AG08395 (cell line): ENCODE measurements at regions not wholly inside any gene's neighbourhood (a gene's known extent, or its start where the extent isn't known, plus 50 kb on each side); places are given as distances from the start of the nearest gene placed in this dataset.
"Not testable (repeated sequence)": the region's sequence is repeated elsewhere in the genome, so short reads cannot be mapped to it uniquely, and the experiment has no call there.

Experiments used
- DNase-seq: peaks from one replicate; pipeline ENCODE4 v3.0.0; 2012; ENCODE audit warnings: mixed read lengths, low spot score

- DNase-seq, result no peak
Measured at GRCh38 chr2:129199501-129199900, 780.0 kb upstream of the RAB6C start.

- no peak for DNase-seq
Measured at GRCh38 chr2:129201696-129202095, 777.8 kb upstream of the RAB6C start.

- DNase-seq, result no peak
Measured at GRCh38 chr2:129203331-129203730, 776.1 kb upstream of the RAB6C start.

GRCh38 chr2:129204581-129204980 is 774.9 kb upstream of the RAB6C start:
- not testable (repeated sequence) for DNase-seq

- DNase-seq, result no peak
Measured at GRCh38 chr2:129205176-129205575, 774.3 kb upstream of the RAB6C start.

- no peak for DNase-seq
Measured at GRCh38 chr2:129205766-129206165, 773.7 kb upstream of the RAB6C start.

GRCh38 chr2:129212299-129212958 is 767.0 kb upstream of the RAB6C start:
- DNase-seq, result no peak

GRCh38 chr2:129224022-129224421 is 755.4 kb upstream of the RAB6C start:
- no peak for DNase-seq

GRCh38 chr2:129224486-129224885 is 755.0 kb upstream of the RAB6C start:
- no peak for DNase-seq

- no peak for DNase-seq
Measured at GRCh38 chr2:129229196-129229595, 750.3 kb upstream of the RAB6C start.

GRCh38 chr2:129229830-129230441 is 749.5 kb upstream of the RAB6C start:
- DNase-seq, result no peak

GRCh38 chr2:129231924-129232323 is 747.5 kb upstream of the RAB6C start:
- no peak for DNase-seq

- no peak for DNase-seq
Measured at GRCh38 chr2:129233166-129233565, 746.3 kb upstream of the RAB6C start.

GRCh38 chr2:129233751-129234406 is 745.6 kb upstream of the RAB6C start:
- peak; percentile 7 for DNase-seq

GRCh38 chr2:129236601-129237000 is 742.9 kb upstream of the RAB6C start:
- no peak for DNase-seq

- DNase-seq, result peak; percentile 37
Measured at GRCh38 chr2:129237966-129238725, 741.3 kb upstream of the RAB6C start.

- no peak for DNase-seq
Measured at GRCh38 chr2:129239141-129239540, 740.3 kb upstream of the RAB6C start.

- no peak for DNase-seq
Measured at GRCh38 chr2:129240061-129240460, 739.4 kb upstream of the RAB6C start.

GRCh38 chr2:129242269-129242668 is 737.2 kb upstream of the RAB6C start:
- no peak for DNase-seq

- DNase-seq, result no peak
Measured at GRCh38 chr2:129247751-129248150, 731.7 kb upstream of the RAB6C start.

- DNase-seq, result no peak
Measured at GRCh38 chr2:129248198-129248597, 731.3 kb upstream of the RAB6C start.

- no peak for DNase-seq
Measured at GRCh38 chr2:129252781-129253460, 726.5 kb upstream of the RAB6C start.
